NB4 (cell line): ENCODE measurements at regions not wholly inside any gene's neighbourhood (a gene's known extent, or its start where the extent isn't known, plus 50 kb on each side); places are given as distances from the start of the nearest gene placed in this dataset.

Experiments
- CTCF ChIP-seq: IDR thresholded peaks from one replicate; pipeline ENCODE4 v1.5.1; 2012; ENCODE audit warnings: low read depth, low read length
- MAX ChIP-seq: IDR thresholded peaks from 2 replicates; pipeline ENCODE4 v1.6.1; 2011; ENCODE audit warnings: low read depth, low read length
- POLR2A ChIP-seq: IDR thresholded peaks from 2 replicates; pipeline ENCODE4 v1.6.1; 2011; ENCODE audit warnings: mild to moderate bottlenecking; ENCODE audit not compliant: insufficient read length; ENCODE audit errors: extremely low read depth

DNA sequence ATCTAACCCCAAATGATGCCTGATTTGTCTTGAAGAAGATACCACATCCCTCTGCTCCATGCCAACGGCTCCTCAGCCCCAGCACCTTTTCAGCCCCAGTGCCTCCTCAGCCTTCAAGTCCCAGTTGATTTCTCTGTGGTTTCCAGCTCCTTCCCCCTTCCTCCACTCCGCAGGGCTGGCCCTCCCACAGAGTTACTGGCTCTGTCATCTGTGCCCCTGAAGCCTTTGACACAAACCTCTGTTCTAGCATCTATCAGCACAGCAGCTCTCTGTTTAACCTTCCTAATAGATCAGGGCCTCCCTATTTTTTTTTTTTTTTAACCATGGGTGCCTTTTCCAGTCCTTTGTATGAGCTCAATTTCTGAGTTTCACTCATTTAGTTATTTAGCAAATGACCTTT lies 201.3 kb upstream of the CXCR4 start:
- no peak for TF ChIP-seq CTCF
- TF ChIP-seq POLR2A: no peak
- no peak for TF ChIP-seq MAX
